Adrenal gland (tissue), 9 donors: ENCODE measurements at regions not wholly inside any gene's neighbourhood (a gene's known extent, or its start where the extent isn't known, plus 50 kb on each side); places are given as distances from the start of the nearest gene placed in this dataset.

Experiments
- DNase-seq, 7 donors: peaks; one replicate each; pipeline ENCODE4 v3.0.0-alpha.2; 2019 to 2020
- H3K27ac ChIP-seq, 5 donors: fragments of 200-600 bp; sonication (generic) in 4 of 5; 1 replicate in 3 of 5; 2 replicates in 2 of 5; pipeline versions ENCODE4 v1.5.1 to v1.8.0; 2016 to 2020; ENCODE audit warnings: mild to moderate bottlenecking in 1 of 5
- H3K27me3 ChIP-seq: fragments of 200-600 bp; 2 replicates; pipeline ENCODE4 v1.8.0; 2021
- H3K36me3 ChIP-seq, 2 donors: fragments of 200-600 bp; replicated peaks in 1 of 2; 1 replicate in 1 of 2; 2 replicates in 1 of 2; pipeline versions ENCODE4 v1.5.1 to v1.8.0; 2018 to 2022
- H3K4me1 ChIP-seq, 2 donors: fragments of 200-600 bp; replicated peaks in 1 of 2; 1 replicate in 1 of 2; 2 replicates in 1 of 2; pipeline versions ENCODE4 v1.5.1 to v1.8.0; 2018 to 2021
- H3K4me3 ChIP-seq, 4 donors: fragments of 200-600 bp; sonication (generic) in 3 of 4; one replicate each; pipeline ENCODE4 v1.5.1; 2016 to 2018
- H3K9me3 ChIP-seq, 3 donors: fragments of 200-600 bp; sonication (generic) in 1 of 3; replicated peaks in 1 of 3; 1 replicate in 2 of 3; 2 replicates in 1 of 3; pipeline versions ENCODE4 v1.5.1 to v1.8.0; 2016 to 2021
- POLR2A ChIP-seq, 2 donors: fragments of 450-650 bp; IDR thresholded peaks; one replicate each; pipeline ENCODE4 v1.6.1; 2017; ENCODE audit warnings: antibody characterized with exemption in 2 of 2, mild to moderate bottlenecking in 2 of 2, moderate library complexity in 1 of 2
- WGBS, 4 donors: extraction: QIAGEN DNeasy Blood & Tissue Kit in 2 of 4; methylation state at CpG; one replicate each; pipeline versions ENCODE4 v1.1.5 to v1.1.7; 2013 to 2017; 5-methylcytosine and 5-hydroxymethylcytosine counted together
- intact Hi-C, 2 donors: fragments of 100-400 bp; cut with DNase I; formaldehyde crosslinking; loops; one replicate each; pipeline versions ENCODE4 v1.14.1 to v1.15.0; 2022 to 2023
- TF ChIP-seq, protein P1 (sequence below), 6 experiments: fragments of 450-650 bp in 4 of 6; fragments of 200-600 bp in 2 of 6; sonication (generic) in 1 of 6; IDR thresholded peaks; 1 replicate in 5 of 6; 2 replicates in 1 of 6; pipeline versions ENCODE4 v1.5.1 to v1.8.0; 2016 to 2021; ENCODE audit warnings: antibody characterized with exemption in 6 of 6, mild to moderate bottlenecking in 2 of 6, moderate library complexity in 1 of 6
- donor health status: healthy with polysubstance abuse.
- donor health status: Bipolar disorder and iron deficiency.
- donor health status: DM: yes; HTN: yes; CAD: no.
- donor health status: DM: no; HTN: no; CAD: no.
- donor health status: DM: no; HTN: no; CAD: no.

GRCh38 chr6:56890066-56890465, 64.8 kb upstream of the BEND6 start:
- no peak overlapping the region for H3K4me3 ChIP-seq
- no peaks in the 10 kb centered on the region for H3K36me3 ChIP-seq
- intact Hi-C loops, result no loop called here
- 33 to 41% (median 35%) methylated on average over 3 of the region's 3 CpGs for WGBS, 4 donors
- H3K9me3 ChIP-seq, result no peaks in the 10 kb centered on the region
- H3K27ac ChIP-seq, result peak overlapping the region in 1 of 5 donors; percentile 56
- TF ChIP-seq, protein P1, sequence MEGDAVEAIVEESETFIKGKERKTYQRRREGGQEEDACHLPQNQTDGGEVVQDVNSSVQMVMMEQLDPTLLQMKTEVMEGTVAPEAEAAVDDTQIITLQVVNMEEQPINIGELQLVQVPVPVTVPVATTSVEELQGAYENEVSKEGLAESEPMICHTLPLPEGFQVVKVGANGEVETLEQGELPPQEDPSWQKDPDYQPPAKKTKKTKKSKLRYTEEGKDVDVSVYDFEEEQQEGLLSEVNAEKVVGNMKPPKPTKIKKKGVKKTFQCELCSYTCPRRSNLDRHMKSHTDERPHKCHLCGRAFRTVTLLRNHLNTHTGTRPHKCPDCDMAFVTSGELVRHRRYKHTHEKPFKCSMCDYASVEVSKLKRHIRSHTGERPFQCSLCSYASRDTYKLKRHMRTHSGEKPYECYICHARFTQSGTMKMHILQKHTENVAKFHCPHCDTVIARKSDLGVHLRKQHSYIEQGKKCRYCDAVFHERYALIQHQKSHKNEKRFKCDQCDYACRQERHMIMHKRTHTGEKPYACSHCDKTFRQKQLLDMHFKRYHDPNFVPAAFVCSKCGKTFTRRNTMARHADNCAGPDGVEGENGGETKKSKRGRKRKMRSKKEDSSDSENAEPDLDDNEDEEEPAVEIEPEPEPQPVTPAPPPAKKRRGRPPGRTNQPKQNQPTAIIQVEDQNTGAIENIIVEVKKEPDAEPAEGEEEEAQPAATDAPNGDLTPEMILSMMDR (IDR thresholded peaks at IDR 0.05), result no peak
- TF ChIP-seq POLR2A (IDR thresholded peaks at IDR 0.05), result no peak
- no peaks in the 10 kb centered on the region for H3K27me3 ChIP-seq
- H3K4me1 ChIP-seq, result peaks cover 0 to 13% of the 10 kb centered on the region in 2 donors
- peak in 1 of 7 donors; percentile 9 for DNase-seq

- no peaks in the 10 kb centered on the region for H3K27me3 ChIP-seq
- TF ChIP-seq POLR2A (IDR thresholded peaks at IDR 0.05), result no peak
- TF ChIP-seq, protein P1 (IDR thresholded peaks at IDR 0.05), result no peak
- DNase-seq, result no peak
- no peak overlapping the region for H3K27ac ChIP-seq
- H3K4me3 ChIP-seq, result no peak overlapping the region
- peaks cover 0 to 13% of the 10 kb centered on the region in 2 donors for H3K4me1 ChIP-seq
- no peaks in the 10 kb centered on the region for H3K36me3 ChIP-seq
- H3K9me3 ChIP-seq, result no peaks in the 10 kb centered on the region
- intact Hi-C loops, result no loop called here
These were observed 65.4 kb upstream of the BEND6 start for GRCh38 chr6:56889492-56889891.

- Histone ChIP-seq H3K27ac (no peak overlapping the region), H3K9me3 (no peaks in the 10 kb centered on the region), H3K27me3 (no peaks in the 10 kb centered on the region), H3K36me3 (no peaks in the 10 kb centered on the region), H3K4me1 (peaks cover 0 to 13% of the 10 kb centered on the region in 2 donors), H3K4me3 (no peak overlapping the region)
- TF ChIP-seq, protein P1 (IDR thresholded peaks at IDR 0.05), result no peak
- TF ChIP-seq POLR2A (IDR thresholded peaks at IDR 0.05), result no peak
- WGBS, 4 donors, result 89 to 100% (median 100%) methylated on average over 1 of the region's 1 CpG
- DNase-seq, result no peak
- intact Hi-C loops, result no loop called here
These were observed 66.2 kb upstream of the BEND6 start for GRCh38 chr6:56888687-56889086.

GRCh38 chr6:56887086-56887485, 67.8 kb upstream of the BEND6 start:
- no peaks in the 10 kb centered on the region for H3K36me3 ChIP-seq
- peaks cover 0 to 13% of the 10 kb centered on the region in 2 donors for H3K4me1 ChIP-seq
- no peaks in the 10 kb centered on the region for H3K9me3 ChIP-seq
- intact Hi-C loops, result no loop called here
- TF ChIP-seq, protein P1 (IDR thresholded peaks at IDR 0.05), result no peak
- TF ChIP-seq POLR2A (IDR thresholded peaks at IDR 0.05), result no peak
- 71 to 90% (median 81%) methylated on average over 1 of the region's 1 CpG for WGBS, 4 donors
- H3K27ac ChIP-seq, result no peak overlapping the region
- H3K27me3 ChIP-seq, result no peaks in the 10 kb centered on the region
- DNase-seq, result no peak
- no peak overlapping the region for H3K4me3 ChIP-seq
